ENCODE measurements at regions not wholly inside any gene's neighbourhood (a gene's known extent, or its start where the extent isn't known, plus 50 kb on each side); places are given as distances from the start of the nearest gene placed in this dataset.

GRCh38 chr9:86645303-86645702 is 291.1 kb upstream of the TUT7 start:
- Histone ChIP-seq H3K4me3 (replicated peaks in 1 of 4; ENCODE audit: control extremely low read depth in 1 of 4, insufficient read depth in 1 of 4, low read depth in 3 of 4, low read length in 4 of 4) (no peak overlapping the region), H3K27ac (ENCODE audit: insufficient read depth, low read length) (no peak overlapping the region), H3K79me2 (ENCODE audit: control insufficient read depth, insufficient read depth, low read length) (no peaks in the 10 kb centered on the region), H3K36me3 (ENCODE audit: control insufficient read depth, insufficient read depth, low read length) (no peaks in the 10 kb centered on the region), H4K20me1 (ENCODE audit: control insufficient read depth, extremely low read depth, insufficient read depth, low read length) (no peaks in the 10 kb centered on the region), H3K4me1 (ENCODE audit: control insufficient read depth, extremely low read depth, insufficient read depth, low read length) (no peaks in the 10 kb centered on the region), H3K27me3 (ENCODE audit: control insufficient read depth, insufficient read depth, low read length) (no peaks in the 10 kb centered on the region), H2AFZ (ENCODE audit: low read length) (no peak overlapping the region), H3K9me3 (ENCODE audit: control insufficient read depth, insufficient read depth, low read depth, low read length) (no peaks in the 10 kb centered on the region), H3K4me2 (ENCODE audit: extremely low read depth, insufficient read depth, low read length) (no peak overlapping the region), H3K9ac (ENCODE audit: insufficient read depth, low read length) (no peak overlapping the region)
- TF ChIP-seq EZH2 (IDR thresholded peaks at IDR 0.05; ENCODE audit: low read length, missing control alignments) (no peak), CTCF (conservative IDR thresholded peaks at IDR 0.05 in 1 of 2, IDR thresholded peaks at IDR 0.05 in 1 of 2; ENCODE audit: low read depth in 1 of 2, low read length in 2 of 2) (no peak)
- no peak for DNase-seq (ENCODE audit: low read depth in 2 of 2)

- DNase-seq (ENCODE audit: low read depth in 2 of 2) = no peak
- H3K4me2 ChIP-seq (ENCODE audit: extremely low read depth, insufficient read depth, low read length) = no peak overlapping the region
- no peaks in the 10 kb centered on the region for H3K27me3 ChIP-seq (ENCODE audit: control insufficient read depth, insufficient read depth, low read length)
- no peak overlapping the region for H2AFZ ChIP-seq (ENCODE audit: low read length)
- no peaks in the 10 kb centered on the region for H3K36me3 ChIP-seq (ENCODE audit: control insufficient read depth, insufficient read depth, low read length)
- H4K20me1 ChIP-seq (ENCODE audit: control insufficient read depth, extremely low read depth, insufficient read depth, low read length) = no peaks in the 10 kb centered on the region
- H3K9ac ChIP-seq (ENCODE audit: insufficient read depth, low read length) = no peak overlapping the region
- no peaks in the 10 kb centered on the region for H3K9me3 ChIP-seq (ENCODE audit: control insufficient read depth, insufficient read depth, low read depth, low read length)
- H3K4me3 ChIP-seq (replicated peaks in 1 of 4; ENCODE audit: control extremely low read depth in 1 of 4, insufficient read depth in 1 of 4, low read depth in 3 of 4, low read length in 4 of 4) = no peak overlapping the region
- no peaks in the 10 kb centered on the region for H3K79me2 ChIP-seq (ENCODE audit: control insufficient read depth, insufficient read depth, low read length)
- no peaks in the 10 kb centered on the region for H3K4me1 ChIP-seq (ENCODE audit: control insufficient read depth, extremely low read depth, insufficient read depth, low read length)
- no peak for TF ChIP-seq CTCF (conservative IDR thresholded peaks at IDR 0.05 in 1 of 2, IDR thresholded peaks at IDR 0.05 in 1 of 2; ENCODE audit: low read depth in 1 of 2, low read length in 2 of 2)
- TF ChIP-seq EZH2 (IDR thresholded peaks at IDR 0.05; ENCODE audit: low read length, missing control alignments) = no peak
- H3K27ac ChIP-seq (ENCODE audit: insufficient read depth, low read length) = no peak overlapping the region
Observed at GRCh38 chr9:86644675-86645034, 290.4 kb upstream of the TUT7 start.

GRCh38 chr9:86643946-86644674 is 289.9 kb upstream of the TUT7 start:
- no peaks in the 10 kb centered on the region for H4K20me1 ChIP-seq (ENCODE audit: control insufficient read depth, extremely low read depth, insufficient read depth, low read length)
- no peaks in the 10 kb centered on the region for H3K79me2 ChIP-seq (ENCODE audit: control insufficient read depth, insufficient read depth, low read length)
- DNase-seq (ENCODE audit: low read depth in 2 of 2) = no peak
- H3K4me2 ChIP-seq (ENCODE audit: extremely low read depth, insufficient read depth, low read length) = no peak overlapping the region
- H3K4me3 ChIP-seq (replicated peaks in 1 of 4; ENCODE audit: control extremely low read depth in 1 of 4, insufficient read depth in 1 of 4, low read depth in 3 of 4, low read length in 4 of 4) = no peak overlapping the region
- H3K9ac ChIP-seq (ENCODE audit: insufficient read depth, low read length) = no peak overlapping the region
- TF ChIP-seq CTCF (conservative IDR thresholded peaks at IDR 0.05 in 1 of 2, IDR thresholded peaks at IDR 0.05 in 1 of 2; ENCODE audit: low read depth in 1 of 2, low read length in 2 of 2) (no peak), EZH2 (IDR thresholded peaks at IDR 0.05; ENCODE audit: low read length, missing control alignments) (no peak)
- H3K36me3 ChIP-seq (ENCODE audit: control insufficient read depth, insufficient read depth, low read length) = no peaks in the 10 kb centered on the region
- no peaks in the 10 kb centered on the region for H3K9me3 ChIP-seq (ENCODE audit: control insufficient read depth, insufficient read depth, low read depth, low read length)
- no peak overlapping the region for H2AFZ ChIP-seq (ENCODE audit: low read length)
- H3K27me3 ChIP-seq (ENCODE audit: control insufficient read depth, insufficient read depth, low read length) = no peaks in the 10 kb centered on the region
- H3K4me1 ChIP-seq (ENCODE audit: control insufficient read depth, extremely low read depth, insufficient read depth, low read length) = no peaks in the 10 kb centered on the region
- no peak overlapping the region for H3K27ac ChIP-seq (ENCODE audit: insufficient read depth, low read length)

All from fibroblast of lung (primary cell).